ENCODE measurements at regions not wholly inside any gene's neighbourhood (a gene's known extent, or its start where the extent isn't known, plus 50 kb on each side); places are given as distances from the start of the nearest gene placed in this dataset.

DNA sequence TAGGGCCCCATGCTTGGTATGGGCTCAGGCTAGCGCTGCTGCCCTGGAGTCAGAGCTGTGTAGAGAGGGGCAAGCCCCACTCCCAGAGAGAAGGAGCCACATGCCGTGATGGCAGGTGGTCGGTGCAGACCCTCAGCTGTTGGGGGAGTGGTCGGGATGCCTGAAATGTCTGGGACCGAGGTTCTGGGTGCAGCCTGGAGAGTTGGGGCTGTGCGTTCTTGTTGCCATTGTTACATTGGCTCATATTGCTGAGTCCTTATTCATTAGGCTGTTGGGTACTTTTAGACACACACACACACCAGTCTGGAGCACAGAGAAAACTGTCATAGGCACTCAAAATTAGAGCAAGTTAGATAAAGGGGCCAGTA lies 83.9 kb downstream of the UNC5CL start:
- no peak for ATAC-seq (ENCODE audit: low read depth)
- DNase-seq, result no peak
- POLR2A ChIA-PET, result no interaction called here
- H3K4me3 Mint-ChIP-seq, result no peak overlapping the region
- no peaks in the 10 kb centered on the region for H3K36me3 Mint-ChIP-seq
- H3K27ac Mint-ChIP-seq, result no peak overlapping the region
- H3K4me1 Mint-ChIP-seq, result peaks cover under 1% of the 10 kb centered on the region
- H3K9me3 Mint-ChIP-seq, result no peaks in the 10 kb centered on the region
- peaks cover 21% of the 10 kb centered on the region for H3K27me3 Mint-ChIP-seq

DNA sequence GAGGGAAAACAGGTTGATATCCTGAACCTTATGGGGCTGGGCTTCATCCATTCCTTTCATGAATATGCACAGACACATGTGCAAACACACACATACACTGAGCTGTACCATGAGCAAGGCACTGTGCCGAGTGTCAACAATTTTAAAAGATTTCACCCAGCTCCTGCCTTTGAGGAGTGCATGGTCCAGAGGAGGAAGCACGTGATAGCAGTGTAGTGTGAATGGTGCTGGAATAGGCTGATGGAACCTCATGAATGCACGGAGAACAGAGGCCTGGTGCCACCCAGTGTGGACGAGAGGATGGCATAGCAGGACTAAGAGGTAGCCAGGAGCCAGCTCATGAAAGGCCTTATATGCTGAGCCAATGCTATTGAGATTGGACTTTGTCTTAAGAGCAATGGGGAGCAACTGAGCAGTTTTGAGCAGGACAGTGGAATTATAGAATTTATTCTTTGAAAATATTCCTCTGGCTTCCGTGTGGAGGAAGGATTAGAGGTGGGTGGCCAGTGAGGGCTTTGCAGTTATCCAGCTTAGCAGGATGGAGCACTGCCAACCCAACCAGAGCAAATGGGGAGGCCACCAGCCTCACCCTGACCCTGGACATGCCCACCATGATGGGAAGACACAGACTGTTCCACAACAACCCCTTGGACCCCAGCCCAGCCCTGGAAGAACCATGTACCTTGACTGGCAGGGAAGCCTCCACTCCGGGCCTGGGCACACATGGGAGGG lies 84.4 kb downstream of the UNC5CL start:
- DNase-seq (no peak), ATAC-seq (ENCODE audit: low read depth) (no peak)
- no peak overlapping the region for H3K27ac Mint-ChIP-seq
- POLR2A ChIA-PET, result no interaction called here
- no peak overlapping the region for H3K4me3 Mint-ChIP-seq
- H3K9me3 Mint-ChIP-seq, result no peaks in the 10 kb centered on the region
- peaks cover 26% of the 10 kb centered on the region for H3K27me3 Mint-ChIP-seq
- no peaks in the 10 kb centered on the region for H3K4me1 Mint-ChIP-seq
- H3K36me3 Mint-ChIP-seq, result no peaks in the 10 kb centered on the region

DNA sequence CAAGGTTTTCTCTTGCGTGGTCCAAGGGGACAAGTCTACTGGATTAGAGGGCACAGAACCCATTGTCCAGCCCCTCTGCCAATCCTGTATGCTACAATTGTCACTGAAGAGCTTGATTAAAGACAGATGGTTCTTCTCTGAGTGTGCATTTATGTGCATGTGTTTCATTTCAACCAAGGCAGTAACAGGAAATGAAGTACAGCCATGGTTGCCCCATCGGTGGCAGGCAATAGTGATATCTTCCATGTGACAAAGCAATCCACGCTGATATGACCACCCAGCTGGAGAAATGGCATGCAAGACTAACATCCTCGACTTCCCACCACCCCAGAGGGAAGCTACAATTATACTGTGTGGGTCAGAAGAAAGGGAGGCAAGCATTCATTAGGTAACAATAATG lies 85.5 kb downstream of the UNC5CL start:
- no peak for ATAC-seq (ENCODE audit: low read depth)
- Mint-ChIP-seq H3K4me3 (no peak overlapping the region), H3K4me1 (no peaks in the 10 kb centered on the region), H3K27me3 (peaks cover 27% of the 10 kb centered on the region), H3K36me3 (no peaks in the 10 kb centered on the region), H3K9me3 (no peaks in the 10 kb centered on the region), H3K27ac (no peak overlapping the region)
- no peak for DNase-seq
- POLR2A ChIA-PET, result no interaction called here

DNA sequence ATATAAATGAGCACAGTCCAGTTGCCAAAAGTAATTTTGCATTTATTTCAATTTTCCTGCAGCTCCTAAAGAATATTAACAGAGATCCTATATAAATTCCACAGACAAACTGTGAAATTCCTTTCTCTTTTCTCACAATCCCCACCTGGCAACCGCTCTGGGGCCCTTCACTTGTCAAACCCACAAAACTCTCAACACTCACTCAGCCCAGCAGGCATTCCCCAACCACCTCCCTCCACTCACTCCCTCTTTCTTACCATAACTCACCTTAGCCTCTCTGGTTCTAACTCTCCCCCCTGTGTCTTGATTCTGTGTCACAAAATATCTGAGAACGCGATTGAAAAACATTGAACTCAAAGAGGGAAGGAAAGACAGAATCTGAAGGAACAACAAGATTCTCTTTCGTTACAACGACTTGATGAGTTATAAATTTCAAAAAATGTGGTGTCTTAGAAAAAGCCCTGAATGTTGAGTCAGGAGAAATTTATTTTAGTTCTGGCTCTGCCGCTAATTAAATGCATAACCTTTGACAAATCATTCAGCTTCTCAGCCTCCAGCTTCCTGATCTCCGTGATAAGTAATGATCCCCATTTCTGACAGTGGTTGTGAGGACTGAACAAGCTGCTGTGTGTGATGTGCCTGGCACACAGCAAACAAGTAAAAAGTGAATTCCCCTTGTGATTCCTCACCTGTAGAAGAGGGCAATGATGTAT lies 87.9 kb downstream of the UNC5CL start:
- Mint-ChIP-seq H3K27ac (no peak overlapping the region), H3K4me3 (no peak overlapping the region), H3K27me3 (peaks cover 23% of the 10 kb centered on the region), H3K36me3 (no peaks in the 10 kb centered on the region), H3K4me1 (no peaks in the 10 kb centered on the region), H3K9me3 (no peaks in the 10 kb centered on the region)
- no peak for DNase-seq
- ATAC-seq (ENCODE audit: low read depth), result no peak
- POLR2A ChIA-PET, result no interaction called here

DNA sequence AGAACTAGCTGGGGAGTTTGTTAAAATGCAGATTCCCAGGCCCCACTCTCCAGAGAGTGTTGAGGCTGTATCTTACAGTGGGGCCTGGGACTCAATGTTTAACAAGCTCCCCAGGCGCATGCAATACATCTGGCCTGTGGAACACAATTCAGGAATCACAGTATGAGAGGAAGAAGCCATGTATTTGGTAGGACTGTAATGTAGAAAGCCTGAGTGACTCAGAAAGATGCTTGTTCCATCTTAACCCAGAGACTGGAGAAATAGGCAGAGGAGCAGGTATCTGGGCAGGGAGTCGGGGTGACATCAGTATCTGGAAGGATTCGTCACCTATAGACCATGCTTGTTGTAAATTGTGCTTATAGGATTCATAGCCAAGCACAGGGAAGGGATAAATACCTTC lies 90.5 kb downstream of the UNC5CL start:
- no peak for ATAC-seq (ENCODE audit: low read depth)
- peaks cover 27% of the 10 kb centered on the region for H3K27me3 Mint-ChIP-seq
- H3K9me3 Mint-ChIP-seq, result no peaks in the 10 kb centered on the region
- DNase-seq, result no peak
- POLR2A ChIA-PET, result no interaction called here
- H3K4me3 Mint-ChIP-seq, result no peak overlapping the region
- H3K4me1 Mint-ChIP-seq, result no peaks in the 10 kb centered on the region
- no peak overlapping the region for H3K27ac Mint-ChIP-seq
- no peaks in the 10 kb centered on the region for H3K36me3 Mint-ChIP-seq

DNA sequence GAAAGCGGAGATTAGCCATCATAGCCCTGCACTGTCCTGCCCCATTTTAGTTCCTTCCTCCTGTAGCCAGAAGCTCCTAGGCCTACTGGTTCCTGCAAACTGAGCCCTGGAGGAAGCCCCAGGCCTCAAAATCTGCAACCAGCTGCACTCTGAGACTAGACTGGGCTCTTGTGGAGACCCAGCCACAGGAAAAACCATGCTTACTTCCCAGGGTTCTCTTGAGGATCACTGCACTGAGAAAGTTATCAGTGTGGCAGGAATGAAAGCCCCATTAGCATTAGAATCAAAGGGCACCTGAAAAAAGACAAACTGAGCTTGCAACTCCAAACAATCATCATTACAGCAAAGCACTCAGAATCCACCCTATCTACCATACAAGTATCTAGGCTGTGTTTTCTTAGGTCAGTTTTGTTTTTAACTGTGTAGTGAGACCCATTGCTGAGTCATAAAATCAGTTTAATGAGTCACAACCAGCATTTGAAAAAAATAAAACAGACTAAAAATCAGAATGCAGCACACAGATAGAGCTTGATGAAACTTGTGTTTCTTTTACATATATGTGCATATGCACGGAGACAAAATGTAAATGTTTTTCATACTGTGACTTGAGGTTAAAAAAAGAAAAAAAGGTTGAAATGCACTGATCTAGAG lies 91.0 kb downstream of the UNC5CL start:
- H3K36me3 Mint-ChIP-seq, result no peaks in the 10 kb centered on the region
- H3K4me1 Mint-ChIP-seq, result no peaks in the 10 kb centered on the region
- H3K27ac Mint-ChIP-seq, result no peak overlapping the region
- no peak overlapping the region for H3K4me3 Mint-ChIP-seq
- ATAC-seq (ENCODE audit: low read depth) (no peak), DNase-seq (no peak)
- no peaks in the 10 kb centered on the region for H3K9me3 Mint-ChIP-seq
- H3K27me3 Mint-ChIP-seq, result peaks cover 27% of the 10 kb centered on the region
- POLR2A ChIA-PET, result no interaction called here

DNA sequence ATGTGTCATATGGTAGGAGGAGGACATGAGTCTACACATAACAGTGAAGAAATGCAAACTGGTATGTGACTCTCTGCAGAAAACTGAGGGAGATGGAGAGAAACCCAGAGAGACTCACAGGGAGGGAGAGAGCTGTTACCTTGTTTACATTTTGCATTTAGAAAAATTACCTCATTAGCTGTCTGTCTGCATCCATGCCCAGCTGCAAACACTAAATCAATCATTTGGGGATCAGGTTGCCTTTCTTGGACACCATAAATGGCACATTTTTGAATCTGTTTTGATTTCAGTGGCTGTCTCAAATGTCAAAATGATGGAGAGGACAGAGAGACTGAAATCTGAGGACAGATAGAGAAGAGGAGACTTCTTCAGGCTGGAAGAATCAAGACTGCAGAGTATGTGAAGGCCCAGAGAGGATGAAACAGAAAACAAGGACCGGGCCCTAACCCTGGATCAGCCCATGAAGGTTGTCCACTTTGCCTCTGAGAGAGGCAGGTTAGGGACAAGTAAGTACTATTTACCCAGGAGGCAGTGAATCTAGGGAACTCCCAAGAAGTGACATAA lies 92.2 kb downstream of the UNC5CL start:
- Mint-ChIP-seq H3K36me3 (no peaks in the 10 kb centered on the region), H3K4me1 (no peaks in the 10 kb centered on the region), H3K9me3 (no peaks in the 10 kb centered on the region), H3K27me3 (peaks cover 31% of the 10 kb centered on the region), H3K27ac (no peak overlapping the region), H3K4me3 (no peak overlapping the region)
- DNase-seq (no peak), ATAC-seq (ENCODE audit: low read depth) (no peak)
- POLR2A ChIA-PET, result no interaction called here

DNA sequence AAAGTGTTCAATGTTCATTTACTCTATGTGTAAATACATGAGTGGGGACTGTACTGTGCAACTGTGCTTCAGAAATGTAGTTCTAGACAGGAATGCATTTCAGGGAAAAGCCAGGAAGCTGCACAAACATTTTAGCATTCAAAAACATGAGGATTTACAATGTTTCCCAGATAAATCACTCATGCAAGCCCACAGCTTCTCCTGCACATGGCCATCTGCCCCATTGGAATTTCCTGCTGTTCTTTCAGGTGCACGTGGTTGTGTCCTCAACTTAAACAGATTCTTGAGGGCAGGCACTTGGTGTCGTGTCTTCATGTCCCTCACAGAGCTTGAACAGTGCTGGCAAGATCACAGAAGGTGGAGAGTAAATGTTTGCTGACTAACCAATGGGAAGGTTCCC lies 101.5 kb downstream of the UNC5CL start:
- no peak for DNase-seq
- no peaks in the 10 kb centered on the region for H3K36me3 Mint-ChIP-seq
- POLR2A ChIA-PET, result no interaction called here
- no peak overlapping the region for H3K27ac Mint-ChIP-seq
- no peaks in the 10 kb centered on the region for H3K9me3 Mint-ChIP-seq
- no peak overlapping the region for H3K4me3 Mint-ChIP-seq
- H3K27me3 Mint-ChIP-seq, result peaks cover 29% of the 10 kb centered on the region
- no peak for ATAC-seq (ENCODE audit: low read depth)
- H3K4me1 Mint-ChIP-seq, result no peaks in the 10 kb centered on the region

DNA sequence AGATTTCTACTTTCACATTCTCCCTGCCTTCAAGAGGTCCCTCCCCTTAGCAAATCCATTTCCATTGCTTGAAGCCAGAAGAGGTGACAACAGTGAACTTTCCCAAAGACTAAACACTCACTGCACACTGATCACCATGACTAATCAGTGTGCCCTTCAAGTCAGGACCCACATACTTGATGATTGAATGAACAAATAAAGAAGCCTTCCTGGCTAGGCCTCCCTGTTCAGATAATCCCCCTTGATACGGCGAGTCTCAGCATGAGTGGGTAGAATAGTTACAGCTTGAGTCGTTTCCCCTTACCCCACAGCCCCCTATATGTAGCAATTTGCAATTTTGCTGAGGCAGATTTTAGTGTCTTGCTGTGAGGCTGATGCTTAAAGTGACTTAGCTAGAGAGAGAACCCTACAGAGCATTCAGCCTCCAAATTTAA lies 102.2 kb downstream of the UNC5CL start:
- DNase-seq, result no peak
- ATAC-seq (ENCODE audit: low read depth), result no peak
- no peak overlapping the region for H3K4me3 Mint-ChIP-seq
- H3K36me3 Mint-ChIP-seq, result no peaks in the 10 kb centered on the region
- POLR2A ChIA-PET, result no interaction called here
- H3K4me1 Mint-ChIP-seq, result no peaks in the 10 kb centered on the region
- H3K27ac Mint-ChIP-seq, result no peak overlapping the region
- H3K9me3 Mint-ChIP-seq, result no peaks in the 10 kb centered on the region
- H3K27me3 Mint-ChIP-seq, result peaks cover 27% of the 10 kb centered on the region

DNA sequence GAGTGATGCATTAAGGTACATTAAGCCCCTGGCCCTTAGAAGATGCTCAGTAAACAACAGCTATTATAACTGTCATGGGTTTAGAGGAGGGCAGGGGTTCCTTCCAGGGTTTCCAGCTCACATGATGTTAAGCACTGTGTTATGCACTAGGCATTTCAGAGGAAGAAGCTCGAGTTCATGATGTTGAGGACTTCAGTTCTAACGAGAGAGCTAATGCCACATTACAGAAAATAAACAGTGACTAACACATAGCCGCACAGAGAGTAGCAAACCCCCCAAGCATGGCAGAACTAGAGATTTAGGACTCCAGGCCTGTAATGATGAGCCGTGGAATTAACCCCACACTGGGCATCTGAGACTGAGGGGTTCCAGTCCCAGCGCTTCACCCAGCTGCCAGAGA lies 105.2 kb downstream of the UNC5CL start:
- no peak for DNase-seq
- H3K4me1 Mint-ChIP-seq, result no peaks in the 10 kb centered on the region
- H3K4me3 Mint-ChIP-seq, result no peak overlapping the region
- H3K36me3 Mint-ChIP-seq, result no peaks in the 10 kb centered on the region
- no peak overlapping the region for H3K27ac Mint-ChIP-seq
- H3K9me3 Mint-ChIP-seq, result no peaks in the 10 kb centered on the region
- peaks cover 17% of the 10 kb centered on the region for H3K27me3 Mint-ChIP-seq
- POLR2A ChIA-PET, result no interaction called here
- no peak for ATAC-seq (ENCODE audit: low read depth)

DNA sequence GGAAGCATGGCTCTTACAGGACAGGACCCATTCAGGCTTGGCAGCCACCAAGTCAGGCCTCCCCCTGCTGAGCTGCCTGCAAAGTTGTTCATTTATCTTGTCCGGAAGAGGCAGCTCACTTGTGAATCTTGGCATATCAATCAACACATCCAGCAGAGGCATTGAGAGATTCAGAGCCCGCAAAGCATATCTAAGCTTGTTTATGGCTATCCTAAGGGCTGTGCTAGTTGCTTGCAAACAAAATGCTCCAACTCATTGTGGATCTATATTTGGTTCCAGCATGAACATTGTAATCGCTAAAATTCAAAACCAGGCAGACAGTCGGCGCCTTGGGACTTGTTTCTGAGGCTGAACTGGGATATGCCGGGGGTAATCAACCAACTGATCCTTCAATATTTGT lies 106.1 kb downstream of the UNC5CL start:
- H3K27me3 Mint-ChIP-seq, result peaks cover 17% of the 10 kb centered on the region
- ATAC-seq (ENCODE audit: low read depth) (no peak), DNase-seq (no peak)
- no peak overlapping the region for H3K27ac Mint-ChIP-seq
- no peaks in the 10 kb centered on the region for H3K4me1 Mint-ChIP-seq
- no peak overlapping the region for H3K4me3 Mint-ChIP-seq
- H3K9me3 Mint-ChIP-seq, result no peaks in the 10 kb centered on the region
- no peaks in the 10 kb centered on the region for H3K36me3 Mint-ChIP-seq
- POLR2A ChIA-PET, result no interaction called here

DNA sequence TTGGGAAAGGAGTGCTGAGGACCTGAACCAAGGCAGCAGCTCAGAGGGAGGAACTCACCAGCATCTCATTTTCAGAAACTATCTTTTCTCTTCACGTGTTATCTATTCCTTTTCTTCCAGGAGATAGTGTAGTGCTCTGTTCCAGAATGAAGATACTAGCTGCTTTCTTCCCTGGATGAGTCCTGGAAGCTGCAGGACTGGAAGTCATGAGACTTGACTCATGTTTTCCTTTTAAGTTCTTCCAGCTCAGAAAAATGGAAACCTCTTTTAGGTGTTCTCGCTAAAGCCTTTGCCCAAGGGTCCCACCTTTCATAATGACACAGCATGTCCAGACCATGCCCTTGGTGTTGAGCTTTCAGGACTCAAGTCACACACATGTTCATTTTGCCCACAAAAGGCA lies 106.7 kb downstream of the UNC5CL start:
- no peak for DNase-seq
- Mint-ChIP-seq H3K27me3 (peaks cover 20% of the 10 kb centered on the region), H3K4me3 (no peak overlapping the region), H3K36me3 (no peaks in the 10 kb centered on the region), H3K4me1 (no peaks in the 10 kb centered on the region), H3K27ac (no peak overlapping the region), H3K9me3 (no peaks in the 10 kb centered on the region)
- ATAC-seq (ENCODE audit: low read depth), result no peak
- POLR2A ChIA-PET, result no interaction called here

DNA sequence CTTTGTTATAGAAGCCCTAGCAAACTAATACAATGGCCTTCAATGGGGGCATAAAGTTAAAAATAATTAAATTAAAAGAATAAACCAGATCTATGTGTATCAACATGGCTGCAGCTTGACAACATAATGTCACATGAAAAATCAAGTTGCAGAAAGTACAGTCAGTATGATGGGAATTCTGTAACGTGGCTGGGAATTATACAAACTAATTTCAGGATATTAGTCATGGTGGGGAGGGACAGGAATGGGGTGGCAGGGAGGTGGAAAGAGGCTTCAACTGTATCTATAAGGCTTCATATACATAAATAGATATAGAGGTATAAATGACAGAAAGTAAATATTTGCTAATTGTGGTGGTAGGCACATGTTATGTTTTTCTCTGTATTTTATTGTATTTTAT lies 107.1 kb downstream of the UNC5CL start:
- Mint-ChIP-seq H3K36me3 (no peaks in the 10 kb centered on the region), H3K27me3 (peaks cover 20% of the 10 kb centered on the region), H3K4me1 (no peaks in the 10 kb centered on the region), H3K9me3 (no peaks in the 10 kb centered on the region), H3K27ac (no peak overlapping the region), H3K4me3 (no peak overlapping the region)
- no peak for DNase-seq
- no peak for ATAC-seq (ENCODE audit: low read depth)
- POLR2A ChIA-PET, result no interaction called here

DNA sequence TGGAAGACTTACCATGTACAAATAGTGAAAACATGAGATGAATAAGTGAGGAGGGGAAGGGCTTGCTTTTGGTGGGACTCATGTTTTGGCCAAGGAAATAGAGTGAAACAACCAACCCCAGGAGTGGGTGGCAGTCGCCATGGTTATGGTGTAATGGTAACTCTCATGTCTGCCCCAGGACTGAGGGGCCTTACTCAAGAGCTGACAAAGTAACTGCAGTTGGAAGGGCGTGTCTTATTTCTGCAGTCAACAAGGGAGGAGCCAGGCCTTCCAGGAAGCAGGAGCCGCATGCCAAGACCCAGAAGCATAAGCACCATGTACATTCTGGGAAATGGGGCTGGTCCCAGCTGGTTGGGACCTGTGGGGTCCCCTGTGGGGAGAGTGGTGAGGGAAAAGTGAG lies 108.5 kb downstream of the UNC5CL start:
- Mint-ChIP-seq H3K4me3 (no peak overlapping the region), H3K27me3 (peaks cover 22% of the 10 kb centered on the region)

More for the DNA sequence above, 108.5 kb downstream of the UNC5CL start:
- Mint-ChIP-seq H3K4me1 (no peaks in the 10 kb centered on the region), H3K36me3 (no peaks in the 10 kb centered on the region), H3K27ac (no peak overlapping the region), H3K9me3 (no peaks in the 10 kb centered on the region)
- POLR2A ChIA-PET, result no interaction called here
- DNase-seq (no peak), ATAC-seq (ENCODE audit: low read depth) (no peak)
